Mononuclear cell (primary cell): ENCODE measurements at regions not wholly inside any gene's neighbourhood (a gene's known extent, or its start where the extent isn't known, plus 50 kb on each side); places are given as distances from the start of the nearest gene placed in this dataset.
"Not testable (repeated sequence)": the region's sequence is repeated elsewhere in the genome, so short reads cannot be mapped to it uniquely, and the experiment has no call there.

Experiments
- H3K27me3 ChIP-seq: 2 replicates; pipeline ENCODE4 v1.6.0; 2011; ENCODE audit warnings: low read length, control low read depth; ENCODE audit not compliant: insufficient read depth
- H3K4me1 ChIP-seq: 2 replicates; pipeline ENCODE4 v1.5.1; 2011; ENCODE audit warnings: mild to moderate bottlenecking, low read length, control low read depth; ENCODE audit not compliant: insufficient read depth
- H3K4me3 ChIP-seq: 2 replicates; pipeline ENCODE4 v1.5.1; 2011; ENCODE audit warnings: mild to moderate bottlenecking, low read length, moderate library complexity
- H3K9me3 ChIP-seq: 2 replicates; pipeline ENCODE4 v1.5.1; 2011; ENCODE audit warnings: low read depth, mild to moderate bottlenecking, control low read depth, low read length

GRCh38 chr15:85283815-85284214 is 96.6 kb upstream of the AKAP13 start:
- not testable (repeated sequence) for H3K9me3 ChIP-seq, H3K4me3 ChIP-seq, H3K27me3 ChIP-seq, H3K4me1 ChIP-seq

GRCh38 chr15:85284497-85284896 is 95.9 kb upstream of the AKAP13 start:
- Histone ChIP-seq H3K9me3 (no peaks in the 10 kb centered on the region), H3K4me1 (no peaks in the 10 kb centered on the region)

GRCh38 chr15:85289677-85290365 is 90.6 kb upstream of the AKAP13 start:
- Histone ChIP-seq H3K4me1 (no peaks in the 10 kb centered on the region), H3K27me3 (no peaks in the 10 kb centered on the region), H3K9me3 (no peaks in the 10 kb centered on the region), H3K4me3 (no peak overlapping the region)

More at GRCh38 chr15:85284497-85284896, 95.9 kb upstream of the AKAP13 start:
- Histone ChIP-seq H3K4me3 (no peak overlapping the region), H3K27me3 (no peaks in the 10 kb centered on the region)

GRCh38 chr15:85292583-85292982 is 87.8 kb upstream of the AKAP13 start:
- not testable (repeated sequence) for H3K9me3 ChIP-seq, H3K4me1 ChIP-seq, H3K4me3 ChIP-seq, H3K27me3 ChIP-seq

GRCh38 chr15:85296615-85297402 is 83.6 kb upstream of the AKAP13 start:
- H3K4me3 ChIP-seq = no peak overlapping the region
- peaks cover 7% of the 10 kb centered on the region for H3K4me1 ChIP-seq
- no peaks in the 10 kb centered on the region for H3K27me3 ChIP-seq
- H3K9me3 ChIP-seq = no peaks in the 10 kb centered on the region

GRCh38 chr15:85297537-85297936 is 82.9 kb upstream of the AKAP13 start:
- Histone ChIP-seq H3K9me3 (no peaks in the 10 kb centered on the region), H3K4me3 (no peak overlapping the region), H3K27me3 (no peaks in the 10 kb centered on the region), H3K4me1 (peaks cover 7% of the 10 kb centered on the region)

GRCh38 chr15:85298366-85298765 is 82.0 kb upstream of the AKAP13 start:
- Histone ChIP-seq H3K9me3 (no peaks in the 10 kb centered on the region), H3K4me1 (peaks cover 7% of the 10 kb centered on the region)

GRCh38 chr15:85298941-85299340 is 81.5 kb upstream of the AKAP13 start:
- no peaks in the 10 kb centered on the region for H3K27me3 ChIP-seq
- no peaks in the 10 kb centered on the region for H3K9me3 ChIP-seq
- no peak overlapping the region for H3K4me3 ChIP-seq
- peaks cover 7% of the 10 kb centered on the region for H3K4me1 ChIP-seq

More at GRCh38 chr15:85298366-85298765, 82.0 kb upstream of the AKAP13 start:
- Histone ChIP-seq H3K27me3 (no peaks in the 10 kb centered on the region), H3K4me3 (no peak overlapping the region)

GRCh38 chr15:85302271-85302670 is 78.1 kb upstream of the AKAP13 start:
- no peaks in the 10 kb centered on the region for H3K27me3 ChIP-seq
- no peaks in the 10 kb centered on the region for H3K4me1 ChIP-seq
- no peak overlapping the region for H3K4me3 ChIP-seq
- H3K9me3 ChIP-seq = no peaks in the 10 kb centered on the region

- Histone ChIP-seq H3K4me1 (no peaks in the 10 kb centered on the region), H3K4me3 (no peak overlapping the region), H3K9me3 (no peaks in the 10 kb centered on the region), H3K27me3 (no peaks in the 10 kb centered on the region)
Observed at GRCh38 chr15:85305050-85305449, 75.4 kb upstream of the AKAP13 start.

- no peaks in the 10 kb centered on the region for H3K27me3 ChIP-seq
- no peaks in the 10 kb centered on the region for H3K9me3 ChIP-seq
- H3K4me3 ChIP-seq = no peak overlapping the region
- peaks cover 2% of the 10 kb centered on the region for H3K4me1 ChIP-seq
Observed at GRCh38 chr15:85306946-85307686, 73.3 kb upstream of the AKAP13 start.

GRCh38 chr15:85307687-85308045 is 72.7 kb upstream of the AKAP13 start:
- Histone ChIP-seq H3K9me3 (no peaks in the 10 kb centered on the region), H3K4me3 (no peak overlapping the region), H3K4me1 (peaks cover 7% of the 10 kb centered on the region), H3K27me3 (no peaks in the 10 kb centered on the region)

GRCh38 chr15:85311647-85312046 is 68.8 kb upstream of the AKAP13 start:
- peaks cover 31% of the 10 kb centered on the region for H3K4me1 ChIP-seq
- no peak overlapping the region for H3K4me3 ChIP-seq
- no peaks in the 10 kb centered on the region for H3K9me3 ChIP-seq
- no peaks in the 10 kb centered on the region for H3K27me3 ChIP-seq

GRCh38 chr15:85312486-85312885 is 67.9 kb upstream of the AKAP13 start:
- H3K4me3 ChIP-seq = no peak overlapping the region
- H3K27me3 ChIP-seq = no peaks in the 10 kb centered on the region

GRCh38 chr15:85312929-85313331 is 67.5 kb upstream of the AKAP13 start:
- Histone ChIP-seq H3K27me3 (no peaks in the 10 kb centered on the region), H3K9me3 (no peaks in the 10 kb centered on the region), H3K4me1 (peaks cover 36% of the 10 kb centered on the region), H3K4me3 (no peak overlapping the region)

More at GRCh38 chr15:85312486-85312885, 67.9 kb upstream of the AKAP13 start:
- peaks cover 33% of the 10 kb centered on the region for H3K4me1 ChIP-seq
- no peaks in the 10 kb centered on the region for H3K9me3 ChIP-seq
